OCI-LY7 (cell line): ENCODE measurements at regions not wholly inside any gene's neighbourhood (a gene's known extent, or its start where the extent isn't known, plus 50 kb on each side); places are given as distances from the start of the nearest gene placed in this dataset.

Experiments used
- CTCF ChIP-seq: fragments of 200-600 bp; sonication (generic); conservative IDR thresholded peaks from 2 replicates; pipeline ENCODE4 v1.5.1; 2014; ENCODE audit warnings: mild to moderate bottlenecking, antibody characterized with exemption, low read length, moderate library complexity, mixed read lengths
- EZH2phosphoT487 ChIP-seq: fragments of 200-600 bp; sonication (generic); IDR thresholded peaks from 2 replicates; pipeline ENCODE4 v1.6.1; 2018; ENCODE audit warnings: low read depth, borderline replicate concordance, mild to moderate bottlenecking, mixed run types, antibody characterized with exemption, low read length, moderate library complexity, mixed read lengths

- no peak for TF ChIP-seq CTCF
- no peak for TF ChIP-seq EZH2phosphoT487
Measured at GRCh38 chr5:35319333-35320002, 89.2 kb upstream of the PRLR start.
